ENCODE measurements at regions not wholly inside any gene's neighbourhood (a gene's known extent, or its start where the extent isn't known, plus 50 kb on each side); places are given as distances from the start of the nearest gene placed in this dataset.

DNA sequence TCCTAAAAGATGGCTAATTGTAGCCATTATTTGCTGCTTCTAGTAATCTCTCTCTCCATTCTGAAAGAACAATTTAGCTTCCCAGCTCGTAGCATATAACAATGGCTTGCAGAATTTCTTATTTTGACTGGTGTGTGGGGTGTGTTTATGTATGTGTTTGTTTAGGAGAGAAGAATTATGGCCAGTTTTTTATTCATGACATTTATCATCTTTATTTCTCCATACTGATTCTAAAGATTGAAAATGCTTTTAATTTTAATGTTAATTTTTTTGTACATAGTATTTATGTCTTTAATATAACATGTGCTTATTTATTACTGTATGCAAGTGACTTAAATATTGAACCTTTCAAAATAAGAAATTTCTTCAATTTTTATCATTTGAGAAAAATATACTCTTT lies 115.8 kb upstream of the TMTC4 start:
- 83% methylated on average over 1 of the region's 1 CpG; no CpG with 5 or more reads in 1 of the 2 experiments for WGBS, 2 experiments (ENCODE audit: insufficient coverage in 1 of 2, insufficient read length in 1 of 2)
- TF ChIP-seq, protein P1, sequence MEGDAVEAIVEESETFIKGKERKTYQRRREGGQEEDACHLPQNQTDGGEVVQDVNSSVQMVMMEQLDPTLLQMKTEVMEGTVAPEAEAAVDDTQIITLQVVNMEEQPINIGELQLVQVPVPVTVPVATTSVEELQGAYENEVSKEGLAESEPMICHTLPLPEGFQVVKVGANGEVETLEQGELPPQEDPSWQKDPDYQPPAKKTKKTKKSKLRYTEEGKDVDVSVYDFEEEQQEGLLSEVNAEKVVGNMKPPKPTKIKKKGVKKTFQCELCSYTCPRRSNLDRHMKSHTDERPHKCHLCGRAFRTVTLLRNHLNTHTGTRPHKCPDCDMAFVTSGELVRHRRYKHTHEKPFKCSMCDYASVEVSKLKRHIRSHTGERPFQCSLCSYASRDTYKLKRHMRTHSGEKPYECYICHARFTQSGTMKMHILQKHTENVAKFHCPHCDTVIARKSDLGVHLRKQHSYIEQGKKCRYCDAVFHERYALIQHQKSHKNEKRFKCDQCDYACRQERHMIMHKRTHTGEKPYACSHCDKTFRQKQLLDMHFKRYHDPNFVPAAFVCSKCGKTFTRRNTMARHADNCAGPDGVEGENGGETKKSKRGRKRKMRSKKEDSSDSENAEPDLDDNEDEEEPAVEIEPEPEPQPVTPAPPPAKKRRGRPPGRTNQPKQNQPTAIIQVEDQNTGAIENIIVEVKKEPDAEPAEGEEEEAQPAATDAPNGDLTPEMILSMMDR (conservative IDR thresholded peaks at IDR 0.05), result no peak
- H3K9me3 ChIP-seq (ENCODE audit: control insufficient read depth, low read length), result peaks cover 54% of the 10 kb centered on the region
- Mint-ChIP-seq H3K36me3 (ENCODE audit: low read depth) (peaks cover 9% of the 10 kb centered on the region), H3K27ac (no peak overlapping the region), H3K27me3 (ENCODE audit: insufficient read depth) (no peaks in the 10 kb centered on the region), H3K4me1 (peaks cover 13% of the 10 kb centered on the region), H3K9me3 (peaks cover 50% of the 10 kb centered on the region), H3K4me3 (no peak overlapping the region)
- no peak for DNase-seq
- H3K36me3 ChIP-seq (ENCODE audit: control insufficient read depth, insufficient read depth, low read length), result no peaks in the 10 kb centered on the region
- H3K4me3 ChIP-seq (ENCODE audit: low read length), result no peak overlapping the region
- no peak overlapping the region for H3K27ac ChIP-seq (ENCODE audit: low read depth, low read length)
- H3K4me1 ChIP-seq (ENCODE audit: control insufficient read depth, insufficient read depth, low read length), result no peaks in the 10 kb centered on the region
- H3K27me3 ChIP-seq (ENCODE audit: control insufficient read depth, insufficient read depth, low read length, poor library complexity, severe bottlenecking), result no peaks in the 10 kb centered on the region
- no peak overlapping the region for H3K9ac ChIP-seq (ENCODE audit: extremely low read depth, low read length, poor library complexity, severe bottlenecking)

DNA sequence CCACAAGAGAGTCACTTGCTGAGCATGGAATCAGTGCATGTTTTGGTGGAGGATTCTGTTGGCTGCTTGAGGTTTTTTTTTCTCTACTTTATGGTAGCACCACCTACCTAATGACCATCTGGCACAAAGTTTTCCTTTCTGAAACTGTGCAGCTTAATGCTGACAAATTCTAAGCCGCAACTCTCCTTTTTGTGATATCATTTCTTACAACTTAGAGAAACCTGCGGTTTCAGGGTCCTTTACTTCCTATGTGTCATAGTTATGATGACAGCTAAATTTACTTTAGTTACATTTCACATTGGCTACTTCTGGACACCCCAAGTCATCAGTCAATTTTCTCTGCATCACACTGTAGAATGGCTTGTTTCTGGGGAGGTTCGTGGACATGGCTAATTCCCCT lies 115.4 kb upstream of the TMTC4 start:
- Mint-ChIP-seq H3K27me3 (ENCODE audit: insufficient read depth) (no peaks in the 10 kb centered on the region), H3K4me1 (peaks cover 13% of the 10 kb centered on the region), H3K27ac (no peak overlapping the region), H3K9me3 (peaks cover 46% of the 10 kb centered on the region), H3K36me3 (ENCODE audit: low read depth) (peaks cover 9% of the 10 kb centered on the region), H3K4me3 (no peak overlapping the region)
- Histone ChIP-seq H3K27me3 (ENCODE audit: control insufficient read depth, insufficient read depth, low read length, poor library complexity, severe bottlenecking) (no peaks in the 10 kb centered on the region), H3K4me3 (ENCODE audit: low read length) (no peak overlapping the region), H3K4me1 (ENCODE audit: control insufficient read depth, insufficient read depth, low read length) (no peaks in the 10 kb centered on the region), H3K9me3 (ENCODE audit: control insufficient read depth, low read length) (peaks cover 49% of the 10 kb centered on the region), H3K9ac (ENCODE audit: extremely low read depth, low read length, poor library complexity, severe bottlenecking) (no peak overlapping the region), H3K27ac (ENCODE audit: low read depth, low read length) (peak overlapping the region; percentile 3), H3K36me3 (ENCODE audit: control insufficient read depth, insufficient read depth, low read length) (no peaks in the 10 kb centered on the region)
- no peak for DNase-seq
- WGBS, 2 experiments (ENCODE audit: insufficient coverage in 1 of 2, insufficient read length in 1 of 2), result 96% methylated on average over 3 of the region's 3 CpGs; no CpG with 5 or more reads in 1 of the 2 experiments
- TF ChIP-seq, protein P1 (conservative IDR thresholded peaks at IDR 0.05), result no peak

DNA sequence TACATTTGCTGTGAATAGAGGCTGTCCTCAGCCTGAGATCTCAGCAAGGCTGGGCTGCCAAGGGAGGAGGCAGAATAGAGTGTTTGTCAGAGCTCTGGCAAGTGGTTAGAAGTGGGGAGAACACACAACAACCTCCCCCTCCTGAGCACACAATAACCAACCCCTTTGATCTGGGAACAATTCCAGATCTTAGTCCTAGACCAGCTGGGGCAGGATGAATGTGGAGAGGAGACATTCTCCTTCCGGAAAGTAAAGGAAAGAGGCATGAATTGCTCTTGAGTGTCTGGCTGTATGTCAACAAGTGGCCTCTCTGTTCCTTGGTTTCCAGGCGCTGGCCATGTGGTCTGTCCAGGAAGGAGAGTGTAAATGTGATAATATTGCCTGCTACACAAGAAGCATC lies 114.9 kb upstream of the TMTC4 start:
- H3K27ac Mint-ChIP-seq, result peak overlapping the region; percentile 64

More for the DNA sequence above, 114.9 kb upstream of the TMTC4 start:
- H3K9ac ChIP-seq (ENCODE audit: extremely low read depth, low read length, poor library complexity, severe bottlenecking), result no peak overlapping the region
- H3K27ac ChIP-seq (ENCODE audit: low read depth, low read length), result peak overlapping the region; percentile 3
- peaks cover 42% of the 10 kb centered on the region for H3K9me3 Mint-ChIP-seq
- no peaks in the 10 kb centered on the region for H3K27me3 Mint-ChIP-seq (ENCODE audit: insufficient read depth)
- no peaks in the 10 kb centered on the region for H3K4me1 ChIP-seq (ENCODE audit: control insufficient read depth, insufficient read depth, low read length)
- peaks cover 45% of the 10 kb centered on the region for H3K9me3 ChIP-seq (ENCODE audit: control insufficient read depth, low read length)
- no peaks in the 10 kb centered on the region for H3K27me3 ChIP-seq (ENCODE audit: control insufficient read depth, insufficient read depth, low read length, poor library complexity, severe bottlenecking)
- TF ChIP-seq, protein P1 (conservative IDR thresholded peaks at IDR 0.05), result no peak
- H3K36me3 ChIP-seq (ENCODE audit: control insufficient read depth, insufficient read depth, low read length), result no peaks in the 10 kb centered on the region
- WGBS, 2 experiments (ENCODE audit: insufficient coverage in 1 of 2, insufficient read length in 1 of 2), result 84 to 100% methylated on average over 1 to 2 of the region's 2 CpGs
- H3K4me3 Mint-ChIP-seq, result no peak overlapping the region
- H3K4me3 ChIP-seq (ENCODE audit: low read length), result no peak overlapping the region
- no peak for DNase-seq
- H3K36me3 Mint-ChIP-seq (ENCODE audit: low read depth), result peaks cover 9% of the 10 kb centered on the region
- H3K4me1 Mint-ChIP-seq, result peaks cover 13% of the 10 kb centered on the region
